DND-41 (cell line): ENCODE measurements at regions not wholly inside any gene's neighbourhood (a gene's known extent, or its start where the extent isn't known, plus 50 kb on each side); places are given as distances from the start of the nearest gene placed in this dataset.

Experiments used
- CTCF ChIP-seq: IDR thresholded peaks from 2 replicates; pipeline ENCODE4 v1.5.1; 2012; ENCODE audit warnings: borderline replicate concordance, low read length, moderate library complexity, mild to moderate bottlenecking; ENCODE audit not compliant: poor library complexity, severe bottlenecking; ENCODE audit errors: extremely low read depth
- EZH2 ChIP-seq: IDR thresholded peaks from 3 replicates; pipeline ENCODE4 v1.6.1; 2012; ENCODE audit warnings: borderline replicate concordance, low read depth, mild to moderate bottlenecking, moderate library complexity, low read length, inconsistent platforms; ENCODE audit not compliant: severe bottlenecking

DNA sequence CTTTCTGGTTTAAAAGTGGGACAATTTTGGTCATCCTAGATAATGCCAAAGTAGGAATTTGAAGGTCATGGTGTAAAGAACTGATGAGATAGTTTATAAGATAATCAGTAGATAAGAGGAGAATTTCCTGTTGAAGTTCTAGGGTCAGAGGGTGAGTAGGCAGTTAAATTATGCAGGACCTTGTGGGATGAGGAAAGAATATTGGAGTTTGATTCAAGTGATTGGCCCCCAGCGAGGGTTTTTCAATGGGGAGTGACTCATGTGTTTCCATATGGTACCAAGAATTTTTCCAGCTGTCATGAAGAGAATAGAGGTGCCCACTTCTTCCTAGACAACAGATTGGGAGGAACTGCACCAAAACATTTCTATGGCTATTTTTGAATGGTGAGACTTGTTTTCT lies 940.2 kb upstream of the ZEB2 start:
- TF ChIP-seq CTCF (no peak), EZH2 (no peak)
